Tibial nerve (tissue), 3 donors: ENCODE measurements at regions not wholly inside any gene's neighbourhood (a gene's known extent, or its start where the extent isn't known, plus 50 kb on each side); places are given as distances from the start of the nearest gene placed in this dataset.

ENCODE experiments used
- POLR2A ChIP-seq, 2 donors: fragments of 450-650 bp; IDR thresholded peaks; one replicate each; pipeline ENCODE4 v1.6.1; 2017; ENCODE audit warnings: antibody characterized with exemption in 2 of 2, mild to moderate bottlenecking in 2 of 2, moderate library complexity in 2 of 2
- TF ChIP-seq, protein P1 (sequence below), 5 experiments: fragments of 200-600 bp in 3 of 5; fragments of 450-650 bp in 2 of 5; sonication (generic) in 3 of 5; IDR thresholded peaks; one replicate each; pipeline ENCODE4 v1.5.1; 2016 to 2019; ENCODE audit warnings: antibody characterized with exemption in 5 of 5, mild to moderate bottlenecking in 3 of 5, moderate library complexity in 2 of 5

DNA sequence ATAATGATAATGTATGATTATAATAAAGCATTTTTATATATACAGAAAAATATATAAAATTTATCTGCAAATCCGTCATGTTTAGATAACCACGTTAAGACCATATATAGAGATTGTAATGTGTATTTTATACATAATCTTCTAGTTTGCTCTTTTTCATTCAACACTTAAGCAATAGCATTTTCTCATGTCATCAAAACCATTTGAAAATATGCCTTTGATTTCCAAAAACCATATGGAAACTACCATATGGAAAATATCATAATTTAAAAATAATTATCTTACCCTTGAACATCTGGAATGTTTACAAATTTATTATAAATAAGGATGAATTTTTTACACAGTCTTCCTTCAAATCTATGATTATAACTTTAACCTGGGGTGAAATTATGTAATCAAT lies 250.4 kb upstream of the NPSR1 start:
- TF ChIP-seq, protein P1, sequence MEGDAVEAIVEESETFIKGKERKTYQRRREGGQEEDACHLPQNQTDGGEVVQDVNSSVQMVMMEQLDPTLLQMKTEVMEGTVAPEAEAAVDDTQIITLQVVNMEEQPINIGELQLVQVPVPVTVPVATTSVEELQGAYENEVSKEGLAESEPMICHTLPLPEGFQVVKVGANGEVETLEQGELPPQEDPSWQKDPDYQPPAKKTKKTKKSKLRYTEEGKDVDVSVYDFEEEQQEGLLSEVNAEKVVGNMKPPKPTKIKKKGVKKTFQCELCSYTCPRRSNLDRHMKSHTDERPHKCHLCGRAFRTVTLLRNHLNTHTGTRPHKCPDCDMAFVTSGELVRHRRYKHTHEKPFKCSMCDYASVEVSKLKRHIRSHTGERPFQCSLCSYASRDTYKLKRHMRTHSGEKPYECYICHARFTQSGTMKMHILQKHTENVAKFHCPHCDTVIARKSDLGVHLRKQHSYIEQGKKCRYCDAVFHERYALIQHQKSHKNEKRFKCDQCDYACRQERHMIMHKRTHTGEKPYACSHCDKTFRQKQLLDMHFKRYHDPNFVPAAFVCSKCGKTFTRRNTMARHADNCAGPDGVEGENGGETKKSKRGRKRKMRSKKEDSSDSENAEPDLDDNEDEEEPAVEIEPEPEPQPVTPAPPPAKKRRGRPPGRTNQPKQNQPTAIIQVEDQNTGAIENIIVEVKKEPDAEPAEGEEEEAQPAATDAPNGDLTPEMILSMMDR (IDR thresholded peaks at IDR 0.05), result no peak
- no peak for TF ChIP-seq POLR2A (IDR thresholded peaks at IDR 0.05)
